HG02870 (cell line): ENCODE measurements at regions not wholly inside any gene's neighbourhood (a gene's known extent, or its start where the extent isn't known, plus 50 kb on each side); places are given as distances from the start of the nearest gene placed in this dataset.

Experiments
- ATAC-seq: cut with Tn5 transposase; IDR thresholded peaks from one replicate; pipeline ENCODE4 v1.9.1; 2021; ENCODE audit warnings: mild to moderate bottlenecking, moderate library complexity; ENCODE audit not compliant: unreplicated experiment

- ATAC-seq: no peak
These were observed 172.2 kb downstream of the CDC5L start for GRCh38 chr6:44559486-44560270.

- ATAC-seq: no peak
These were observed 173.1 kb downstream of the CDC5L start for GRCh38 chr6:44560458-44561059.

- ATAC-seq: no peak
These were observed 173.6 kb downstream of the CDC5L start for GRCh38 chr6:44561060-44561623.

GRCh38 chr6:44561832-44562665 is 174.5 kb downstream of the CDC5L start:
- ATAC-seq: no peak

GRCh38 chr6:44563397-44563796 is 175.9 kb downstream of the CDC5L start:
- ATAC-seq: no peak

- no peak for ATAC-seq
These were observed 177.5 kb downstream of the CDC5L start for GRCh38 chr6:44564906-44565524.

GRCh38 chr6:44567406-44567805 is 179.9 kb downstream of the CDC5L start:
- ATAC-seq: no peak

GRCh38 chr6:44569131-44569530 is 181.6 kb downstream of the CDC5L start:
- no peak for ATAC-seq

- no peak for ATAC-seq
These were observed 182.5 kb downstream of the CDC5L start for GRCh38 chr6:44569931-44570385.

- no peak for ATAC-seq
These were observed 184.0 kb downstream of the CDC5L start for GRCh38 chr6:44571510-44571909.

GRCh38 chr6:44572346-44572745 is 184.8 kb downstream of the CDC5L start:
- no peak for ATAC-seq

- no peak for ATAC-seq
These were observed 188.1 kb downstream of the CDC5L start for GRCh38 chr6:44575644-44576043.

- ATAC-seq: no peak
These were observed 188.7 kb downstream of the CDC5L start for GRCh38 chr6:44576132-44576631.

- no peak for ATAC-seq
These were observed 193.4 kb downstream of the CDC5L start for GRCh38 chr6:44580901-44581300.

GRCh38 chr6:44582930-44583329 is 195.4 kb downstream of the CDC5L start:
- no peak for ATAC-seq

GRCh38 chr6:44590471-44590870 is 203.0 kb downstream of the CDC5L start:
- ATAC-seq: no peak

GRCh38 chr6:44593539-44593944 is 206.0 kb downstream of the CDC5L start:
- peak; percentile 45 for ATAC-seq

GRCh38 chr6:44594481-44594880 is 207.0 kb downstream of the CDC5L start:
- no peak for ATAC-seq

- no peak for ATAC-seq
These were observed 211.2 kb downstream of the CDC5L start for GRCh38 chr6:44598679-44599078.

- no peak for ATAC-seq
These were observed 212.2 kb downstream of the CDC5L start for GRCh38 chr6:44599672-44600071.
